ENCODE measurements at regions not wholly inside any gene's neighbourhood (a gene's known extent, or its start where the extent isn't known, plus 50 kb on each side); places are given as distances from the start of the nearest gene placed in this dataset.

- no peak for DNase-seq
- Histone ChIP-seq H3K9me3 (no peaks in the 10 kb centered on the region), H3K36me3 (no peaks in the 10 kb centered on the region), H3K27ac (no peak overlapping the region), H3K4me3 (no peak overlapping the region), H3K4me1 (no peaks in the 10 kb centered on the region), H3K27me3 (no peaks in the 10 kb centered on the region)
- TF ChIP-seq CTCF (IDR thresholded peaks at IDR 0.05): no peak
- no peak for TF ChIP-seq POLR2A (IDR thresholded peaks at IDR 0.05)
Observed at GRCh38 chr3:40645883-40646282, 121.1 kb downstream of the ZNF621 start.

GRCh38 chr3:40649346-40649745, 124.6 kb downstream of the ZNF621 start:
- Histone ChIP-seq H3K4me3 (no peak overlapping the region), H3K36me3 (no peaks in the 10 kb centered on the region), H3K4me1 (no peaks in the 10 kb centered on the region), H3K27me3 (no peaks in the 10 kb centered on the region), H3K9me3 (no peaks in the 10 kb centered on the region), H3K27ac (no peak overlapping the region)
- DNase-seq: no peak
- no peak for TF ChIP-seq CTCF (IDR thresholded peaks at IDR 0.05)
- TF ChIP-seq POLR2A (IDR thresholded peaks at IDR 0.05): no peak

- TF ChIP-seq CTCF (IDR thresholded peaks at IDR 0.05): no peak
- TF ChIP-seq POLR2A (IDR thresholded peaks at IDR 0.05): no peak
- Histone ChIP-seq H3K4me3 (no peak overlapping the region), H3K4me1 (no peaks in the 10 kb centered on the region), H3K36me3 (no peaks in the 10 kb centered on the region), H3K9me3 (no peaks in the 10 kb centered on the region), H3K27me3 (no peaks in the 10 kb centered on the region), H3K27ac (no peak overlapping the region)
- no peak for DNase-seq
Observed at GRCh38 chr3:40652072-40652471, 127.3 kb downstream of the ZNF621 start.

GRCh38 chr3:40653001-40653400, 128.2 kb downstream of the ZNF621 start:
- no peak for DNase-seq
- TF ChIP-seq POLR2A (IDR thresholded peaks at IDR 0.05) (no peak), CTCF (IDR thresholded peaks at IDR 0.05) (no peak)
- Histone ChIP-seq H3K27ac (no peak overlapping the region), H3K36me3 (no peaks in the 10 kb centered on the region), H3K4me1 (no peaks in the 10 kb centered on the region), H3K27me3 (no peaks in the 10 kb centered on the region), H3K9me3 (no peaks in the 10 kb centered on the region), H3K4me3 (no peak overlapping the region)

- Histone ChIP-seq H3K27ac (no peak overlapping the region), H3K36me3 (no peaks in the 10 kb centered on the region), H3K9me3 (no peaks in the 10 kb centered on the region), H3K4me3 (no peak overlapping the region), H3K4me1 (no peaks in the 10 kb centered on the region), H3K27me3 (no peaks in the 10 kb centered on the region)
- DNase-seq: no peak
- TF ChIP-seq POLR2A (IDR thresholded peaks at IDR 0.05) (no peak), CTCF (IDR thresholded peaks at IDR 0.05) (no peak)
Observed at GRCh38 chr3:40653878-40654277, 129.1 kb downstream of the ZNF621 start.

GRCh38 chr3:40655551-40655950, 130.8 kb downstream of the ZNF621 start:
- Histone ChIP-seq H3K9me3 (no peaks in the 10 kb centered on the region), H3K4me3 (no peak overlapping the region), H3K27ac (no peak overlapping the region), H3K27me3 (no peaks in the 10 kb centered on the region), H3K36me3 (no peaks in the 10 kb centered on the region), H3K4me1 (no peaks in the 10 kb centered on the region)
- no peak for TF ChIP-seq CTCF (IDR thresholded peaks at IDR 0.05)
- no peak for TF ChIP-seq POLR2A (IDR thresholded peaks at IDR 0.05)
- DNase-seq: no peak
